OCI-LY7 (cell line): ENCODE measurements at regions not wholly inside any gene's neighbourhood (a gene's known extent, or its start where the extent isn't known, plus 50 kb on each side); places are given as distances from the start of the nearest gene placed in this dataset.

Source experiments
- CTCF ChIP-seq: fragments of 200-600 bp; sonication (generic); conservative IDR thresholded peaks from 2 replicates; pipeline ENCODE4 v1.5.1; 2014; ENCODE audit warnings: mild to moderate bottlenecking, antibody characterized with exemption, low read length, moderate library complexity, mixed read lengths
- EZH2phosphoT487 ChIP-seq: fragments of 200-600 bp; sonication (generic); IDR thresholded peaks from 2 replicates; pipeline ENCODE4 v1.6.1; 2018; ENCODE audit warnings: low read depth, borderline replicate concordance, mild to moderate bottlenecking, mixed run types, antibody characterized with exemption, low read length, moderate library complexity, mixed read lengths

- TF ChIP-seq CTCF: no peak
- no peak for TF ChIP-seq EZH2phosphoT487
Observed at GRCh38 chr13:94849254-94849653, 136.9 kb upstream of the SOX21 start.
